ENCODE measurements at regions not wholly inside any gene's neighbourhood (a gene's known extent, or its start where the extent isn't known, plus 50 kb on each side); places are given as distances from the start of the nearest gene placed in this dataset.

DNA sequence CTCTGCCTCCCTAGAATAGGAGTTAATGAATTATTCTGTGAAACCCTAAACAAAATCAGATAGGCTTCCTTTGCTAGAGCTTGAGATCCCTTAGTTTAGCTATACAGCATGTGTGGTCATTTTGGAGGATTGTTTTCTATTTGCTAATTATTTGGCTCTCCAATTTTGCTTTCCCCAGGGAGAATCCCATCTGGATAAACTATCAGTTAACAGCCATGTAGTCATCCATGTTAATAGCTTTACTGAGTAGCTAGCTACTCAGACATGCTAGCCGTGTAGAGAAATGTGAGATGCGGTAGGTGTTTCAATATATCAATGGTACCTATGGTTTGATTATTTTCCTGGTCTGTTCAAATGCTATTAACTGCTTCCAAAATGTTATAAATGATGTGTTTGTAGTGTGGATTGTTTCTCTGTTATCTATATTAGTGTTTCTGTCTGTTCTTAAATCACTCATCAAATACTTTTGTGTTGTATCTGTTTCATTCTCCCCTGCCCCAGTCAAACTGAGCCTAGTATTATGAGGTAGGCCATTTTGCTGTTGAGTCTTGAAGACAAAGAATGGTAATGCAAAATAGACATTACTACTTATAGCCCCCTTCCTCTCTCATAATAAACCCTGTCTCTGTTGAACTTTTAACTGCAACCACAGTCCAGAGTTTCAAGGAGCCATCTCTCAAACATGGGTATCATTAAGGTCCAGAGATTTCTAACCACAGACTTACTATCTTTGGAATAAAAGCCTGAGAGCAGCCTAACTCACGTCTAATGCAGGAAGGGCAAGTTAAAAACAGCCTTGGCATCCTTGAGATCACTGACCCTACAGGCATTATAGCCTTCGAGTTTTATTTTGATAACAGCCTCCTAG lies 56.1 kb upstream of the GRAMD1B start:
- Histone ChIP-seq H3K9me3 (ENCODE audit: control insufficient read depth, insufficient read depth, low read length) (no peaks in the 10 kb centered on the region), H3K27ac (ENCODE audit: low read length) (no peak overlapping the region), H3K36me3 (ENCODE audit: control insufficient read depth, insufficient read depth, low read length) (no peaks in the 10 kb centered on the region), H3K27me3 (ENCODE audit: control insufficient read depth, insufficient read depth, low read length) (no peaks in the 10 kb centered on the region), H3K4me3 (ENCODE audit: low read length) (no peak overlapping the region), H3K4me1 (ENCODE audit: control insufficient read depth, insufficient read depth, low read length) (no peaks in the 10 kb centered on the region)
- intact Hi-C loops (cut with micrococcal nuclease): no loop called here
- H3K27me3 Mint-ChIP-seq (ENCODE audit: low read depth in 2 of 2): peaks cover 0 to 6% of the 10 kb centered on the region in 2 donors
- no peaks in the 10 kb centered on the region for H3K36me3 Mint-ChIP-seq
- WGBS (ENCODE audit: insufficient coverage): 85% methylated on average over 4 of the region's 4 CpGs
- TF ChIP-seq, protein P1, sequence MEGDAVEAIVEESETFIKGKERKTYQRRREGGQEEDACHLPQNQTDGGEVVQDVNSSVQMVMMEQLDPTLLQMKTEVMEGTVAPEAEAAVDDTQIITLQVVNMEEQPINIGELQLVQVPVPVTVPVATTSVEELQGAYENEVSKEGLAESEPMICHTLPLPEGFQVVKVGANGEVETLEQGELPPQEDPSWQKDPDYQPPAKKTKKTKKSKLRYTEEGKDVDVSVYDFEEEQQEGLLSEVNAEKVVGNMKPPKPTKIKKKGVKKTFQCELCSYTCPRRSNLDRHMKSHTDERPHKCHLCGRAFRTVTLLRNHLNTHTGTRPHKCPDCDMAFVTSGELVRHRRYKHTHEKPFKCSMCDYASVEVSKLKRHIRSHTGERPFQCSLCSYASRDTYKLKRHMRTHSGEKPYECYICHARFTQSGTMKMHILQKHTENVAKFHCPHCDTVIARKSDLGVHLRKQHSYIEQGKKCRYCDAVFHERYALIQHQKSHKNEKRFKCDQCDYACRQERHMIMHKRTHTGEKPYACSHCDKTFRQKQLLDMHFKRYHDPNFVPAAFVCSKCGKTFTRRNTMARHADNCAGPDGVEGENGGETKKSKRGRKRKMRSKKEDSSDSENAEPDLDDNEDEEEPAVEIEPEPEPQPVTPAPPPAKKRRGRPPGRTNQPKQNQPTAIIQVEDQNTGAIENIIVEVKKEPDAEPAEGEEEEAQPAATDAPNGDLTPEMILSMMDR (IDR thresholded peaks at IDR 0.05): no peak
- ATAC-seq (no peak), DNase-seq (no peak)
- no peak overlapping the region for H3K4me3 Mint-ChIP-seq
- no peaks in the 10 kb centered on the region for H3K9me3 Mint-ChIP-seq
- peaks cover 0 to 7% of the 10 kb centered on the region in 2 donors for H3K4me1 Mint-ChIP-seq
- H3K27ac Mint-ChIP-seq: no peak overlapping the region

DNA sequence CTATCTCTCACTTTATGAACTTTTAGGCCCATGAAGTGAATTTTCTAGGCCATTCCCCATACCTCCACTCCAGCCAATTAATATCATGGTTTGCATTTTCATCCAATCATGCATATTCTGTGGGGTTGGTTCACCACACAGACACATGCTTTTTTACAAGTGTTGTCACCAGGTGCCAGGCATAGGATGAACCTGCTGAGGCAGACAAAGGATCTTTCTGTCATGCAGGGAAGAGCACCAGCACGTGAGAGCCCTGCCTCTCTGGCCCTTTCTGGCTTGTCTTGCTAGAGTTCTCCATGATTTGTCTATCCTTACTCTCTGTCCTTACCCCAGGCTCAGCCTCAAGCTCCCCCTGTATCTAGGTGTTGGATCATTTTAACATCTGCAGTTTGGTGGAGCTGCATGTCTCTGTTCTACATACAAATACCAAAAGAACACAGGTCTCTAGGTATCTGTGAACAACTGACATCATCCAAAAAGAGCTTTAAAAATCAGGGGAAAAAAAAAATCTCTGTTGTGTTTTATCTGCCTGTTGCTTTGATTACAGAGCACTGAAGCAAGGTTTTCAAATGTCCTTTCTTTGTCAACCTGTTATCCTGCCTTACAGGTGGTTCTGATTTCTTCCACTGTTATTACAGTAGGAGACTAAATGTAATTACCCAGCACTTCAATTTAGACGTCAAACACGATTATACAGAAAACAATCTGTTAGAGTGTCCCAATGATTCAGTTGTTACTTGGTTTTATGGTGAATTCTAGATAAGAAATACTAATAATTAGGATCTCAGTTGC lies 58.4 kb upstream of the GRAMD1B start:
- H3K27ac ChIP-seq (ENCODE audit: low read length): no peak overlapping the region
- Mint-ChIP-seq H3K36me3 (no peaks in the 10 kb centered on the region), H3K27me3 (ENCODE audit: low read depth in 2 of 2) (peaks cover 0 to 14% of the 10 kb centered on the region in 2 donors), H3K4me3 (no peak overlapping the region), H3K4me1 (no peaks in the 10 kb centered on the region), H3K9me3 (no peaks in the 10 kb centered on the region), H3K27ac (no peak overlapping the region)
- H3K4me1 ChIP-seq (ENCODE audit: control insufficient read depth, insufficient read depth, low read length): no peaks in the 10 kb centered on the region
- H3K4me3 ChIP-seq (ENCODE audit: low read length): no peak overlapping the region
- ATAC-seq (no peak), DNase-seq (no peak)
- WGBS (ENCODE audit: insufficient coverage): 98% methylated on average over 3 of the region's 3 CpGs
- H3K36me3 ChIP-seq (ENCODE audit: control insufficient read depth, insufficient read depth, low read length): no peaks in the 10 kb centered on the region
- intact Hi-C loops (cut with micrococcal nuclease): no loop called here
- TF ChIP-seq, protein P1 (IDR thresholded peaks at IDR 0.05): no peak
- H3K27me3 ChIP-seq (ENCODE audit: control insufficient read depth, insufficient read depth, low read length): no peaks in the 10 kb centered on the region
- no peaks in the 10 kb centered on the region for H3K9me3 ChIP-seq (ENCODE audit: control insufficient read depth, insufficient read depth, low read length)

DNA sequence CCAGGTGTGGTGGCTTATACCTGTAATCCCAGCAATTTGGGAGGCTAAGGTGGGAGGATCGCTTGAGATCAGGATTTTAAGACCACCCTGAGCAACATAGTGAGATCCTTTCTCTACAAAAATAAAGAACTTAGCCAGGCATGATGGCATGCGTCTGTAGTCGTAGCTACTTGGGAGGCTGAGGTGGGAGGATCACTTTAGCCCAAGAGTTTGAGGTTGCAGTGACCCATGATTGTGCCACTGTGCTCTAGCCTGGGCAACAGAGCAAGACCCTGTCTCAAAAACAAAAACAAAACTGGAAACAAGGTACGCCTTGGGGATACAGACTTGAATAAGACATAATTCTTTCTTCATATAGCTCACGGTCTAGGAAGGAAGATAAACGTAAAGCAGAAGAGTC lies 63.1 kb upstream of the GRAMD1B start:
- 96% methylated on average over 6 of the region's 6 CpGs for WGBS (ENCODE audit: insufficient coverage)
- no peak overlapping the region for H3K4me3 ChIP-seq (ENCODE audit: low read length)
- Mint-ChIP-seq H3K36me3 (no peaks in the 10 kb centered on the region), H3K27me3 (ENCODE audit: low read depth in 2 of 2) (peaks cover 5 to 18% of the 10 kb centered on the region in 2 donors), H3K4me3 (no peak overlapping the region), H3K27ac (no peak overlapping the region), H3K9me3 (no peaks in the 10 kb centered on the region), H3K4me1 (peaks cover 12 to 23% of the 10 kb centered on the region in 2 donors)
- TF ChIP-seq, protein P1 (IDR thresholded peaks at IDR 0.05): no peak
- H3K4me1 ChIP-seq (ENCODE audit: control insufficient read depth, insufficient read depth, low read length): peaks cover 8% of the 10 kb centered on the region
- no peaks in the 10 kb centered on the region for H3K9me3 ChIP-seq (ENCODE audit: control insufficient read depth, insufficient read depth, low read length)
- intact Hi-C loops (cut with micrococcal nuclease): no loop called here
- DNase-seq (no peak), ATAC-seq (no peak)
- H3K36me3 ChIP-seq (ENCODE audit: control insufficient read depth, insufficient read depth, low read length): no peaks in the 10 kb centered on the region
- no peak overlapping the region for H3K27ac ChIP-seq (ENCODE audit: low read length)
- no peaks in the 10 kb centered on the region for H3K27me3 ChIP-seq (ENCODE audit: control insufficient read depth, insufficient read depth, low read length)

Measured in natural killer cell (primary cell).